ENCODE measurements at regions not wholly inside any gene's neighbourhood (a gene's known extent, or its start where the extent isn't known, plus 50 kb on each side); places are given as distances from the start of the nearest gene placed in this dataset.

GRCh38 chr9:90975781-90976538, 174.3 kb downstream of the SYK start:
- TF ChIP-seq POLR2A (IDR thresholded peaks at IDR 0.05; ENCODE audit: low read length) (no peak), GATA1 (IDR thresholded peaks at IDR 0.05; ENCODE audit: low read depth, low read length) (no peak)
